HG03025 (cell line): ENCODE measurements at regions not wholly inside any gene's neighbourhood (a gene's known extent, or its start where the extent isn't known, plus 50 kb on each side); places are given as distances from the start of the nearest gene placed in this dataset.
A peak's percentile ranks its signal among the peaks of the same experiment; 100 is the strongest.

Experiments
- ATAC-seq: cut with Tn5 transposase; IDR thresholded peaks from one replicate; pipeline ENCODE4 v1.9.1; 2021; ENCODE audit warnings: mild to moderate bottlenecking, moderate library complexity; ENCODE audit not compliant: unreplicated experiment, low FRiP score

DNA sequence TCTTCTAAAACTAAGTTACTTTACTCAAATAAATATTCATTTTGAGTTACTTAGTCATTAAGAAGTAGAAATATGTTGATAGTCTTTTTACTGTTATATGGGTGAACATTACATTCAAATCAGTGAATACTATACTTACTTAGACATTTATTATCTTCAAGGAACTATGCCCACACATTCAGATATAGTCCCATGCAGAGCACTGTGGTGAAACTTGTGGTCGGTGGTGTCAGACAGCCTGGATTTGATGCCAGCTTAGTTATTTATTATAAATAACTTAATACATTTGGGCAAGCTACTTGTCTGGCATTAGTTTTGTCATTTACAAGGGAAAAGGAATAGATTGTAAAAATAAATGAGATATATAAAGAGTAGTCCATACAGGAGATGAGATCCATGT lies 149.5 kb downstream of the RAP2B start:
- no peak for ATAC-seq

DNA sequence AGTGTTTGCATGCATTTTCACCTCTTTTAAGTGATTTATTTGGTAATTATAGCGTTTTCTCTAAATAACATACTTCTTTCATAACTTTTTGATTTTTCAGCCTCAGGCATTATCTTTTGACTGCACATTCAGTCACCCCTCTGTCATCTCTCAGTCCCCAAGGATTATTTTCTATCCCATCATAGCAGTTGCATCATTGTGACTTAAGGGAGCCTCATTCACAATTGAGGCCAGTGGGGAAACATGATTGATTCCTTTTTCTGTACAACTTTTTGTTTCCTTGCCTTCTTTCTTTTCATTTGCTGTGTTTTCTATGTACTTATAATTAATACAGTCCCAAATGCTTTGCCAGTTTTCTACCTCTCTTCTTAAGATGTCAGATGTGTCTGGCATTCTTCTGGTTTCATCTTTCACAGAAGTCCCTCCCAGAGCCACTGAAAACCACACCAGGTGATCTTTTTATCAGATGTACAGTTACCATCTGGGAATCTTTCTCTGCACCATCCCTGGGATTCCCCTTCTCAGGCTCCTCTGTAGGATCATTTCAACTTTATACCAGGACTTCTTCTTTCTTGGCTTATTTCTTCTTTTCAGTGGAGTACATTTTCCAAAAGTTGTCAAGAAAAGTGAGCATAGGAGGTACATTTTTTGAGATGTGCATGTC lies 151.4 kb downstream of the RAP2B start:
- no peak for ATAC-seq

DNA sequence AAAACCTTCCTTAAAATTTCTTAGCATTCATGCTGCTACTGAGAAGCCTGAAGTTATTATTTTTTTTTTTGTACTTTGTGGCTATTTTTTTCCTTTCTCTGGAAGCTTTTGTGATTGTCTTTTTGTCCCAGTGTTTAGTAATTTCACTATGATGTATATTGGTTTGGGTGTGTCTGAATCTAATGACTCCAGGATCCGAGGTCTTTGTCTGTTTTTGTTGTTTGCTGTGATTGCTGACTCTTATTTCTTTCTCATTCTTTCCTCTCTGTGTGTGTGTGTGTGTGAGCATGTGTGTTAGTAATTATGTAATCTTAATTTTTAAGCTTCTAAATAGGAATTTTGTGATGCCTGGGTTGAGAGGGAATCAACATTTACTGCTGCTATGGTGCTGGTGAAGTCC lies 152.0 kb downstream of the RAP2B start:
- ATAC-seq = no peak

DNA sequence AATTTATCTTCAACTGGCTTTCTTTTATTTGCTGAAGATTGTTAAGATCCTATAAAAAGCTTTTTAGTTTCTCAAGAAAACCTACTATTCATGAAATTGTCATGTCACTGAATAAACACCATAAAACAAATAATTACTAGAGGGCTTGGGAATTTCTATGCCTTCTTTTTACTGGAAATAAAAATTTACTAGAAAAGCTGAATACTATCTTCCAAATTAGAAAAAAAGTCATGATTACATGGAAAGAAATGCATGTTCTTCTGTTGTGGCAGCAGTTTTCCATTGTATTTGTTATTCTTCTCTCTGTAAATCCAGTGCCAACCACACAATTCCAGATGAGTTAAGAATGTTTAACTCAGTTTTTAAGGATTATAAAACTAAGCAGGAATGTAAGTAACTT lies 153.8 kb downstream of the RAP2B start:
- no peak for ATAC-seq

DNA sequence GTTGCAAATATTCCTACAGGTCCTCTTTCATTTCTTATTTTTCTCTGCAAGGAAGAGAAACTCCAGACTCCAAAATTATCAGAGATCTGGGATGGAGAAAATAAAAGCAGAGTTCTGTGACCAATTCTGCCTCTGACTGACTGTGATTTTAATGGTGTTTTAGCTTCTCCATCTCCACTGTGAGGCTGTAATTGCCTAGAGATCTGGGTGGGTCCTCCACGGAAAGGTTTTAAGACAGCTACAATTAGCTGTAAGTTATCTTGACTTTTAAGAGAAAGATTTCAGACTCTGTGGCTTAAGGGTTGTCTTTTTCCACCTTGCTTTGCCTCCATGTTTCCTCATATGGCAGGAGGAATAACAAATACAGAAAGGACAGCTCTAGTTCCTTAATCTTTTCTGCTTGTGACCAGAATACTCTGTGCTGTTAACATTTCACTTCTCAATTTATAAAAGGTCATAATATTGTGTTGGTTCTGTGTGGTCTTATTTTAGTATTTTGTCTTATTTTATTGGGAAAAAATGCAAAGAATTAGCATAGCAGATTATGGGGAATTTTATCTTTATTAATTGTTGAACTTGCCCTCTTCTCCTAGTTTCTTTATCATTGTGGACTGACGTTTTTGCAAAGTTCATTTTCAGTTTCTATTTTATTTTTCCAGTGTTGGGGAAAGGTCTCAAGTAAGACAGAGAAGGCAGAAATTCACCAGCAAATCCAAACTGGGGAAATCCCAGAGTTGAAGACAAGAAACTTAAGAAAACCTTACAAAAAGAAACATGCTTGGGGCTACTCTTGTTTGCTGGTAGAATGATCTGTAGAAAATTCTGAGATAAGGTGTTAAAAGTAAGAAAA lies 157.9 kb downstream of the RAP2B start:
- ATAC-seq = no peak

DNA sequence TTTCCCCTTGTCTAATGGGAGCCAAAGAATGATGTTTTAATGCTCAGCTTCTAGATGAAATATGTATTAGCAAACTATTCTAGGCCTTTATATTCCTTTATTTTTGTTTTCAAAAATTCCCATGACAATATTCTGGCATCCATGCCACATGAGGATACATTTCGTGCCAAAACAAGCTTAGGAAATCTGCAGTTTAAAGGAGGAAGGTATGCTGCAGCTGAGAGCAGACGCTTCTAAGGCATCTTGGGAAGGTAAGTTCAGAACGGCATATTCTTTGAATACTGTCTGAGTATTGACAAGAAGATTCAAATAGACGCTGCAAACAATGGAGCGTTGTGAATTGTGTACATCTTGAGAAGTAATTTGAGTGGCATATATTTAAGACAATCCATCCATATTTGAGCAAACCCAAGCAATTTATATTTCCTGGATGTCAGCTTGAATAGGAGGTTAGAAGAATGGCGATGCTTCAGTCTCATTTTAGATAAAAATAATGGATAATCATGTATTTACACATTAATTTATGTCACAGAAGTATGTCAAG lies 158.6 kb downstream of the RAP2B start:
- ATAC-seq = no peak

DNA sequence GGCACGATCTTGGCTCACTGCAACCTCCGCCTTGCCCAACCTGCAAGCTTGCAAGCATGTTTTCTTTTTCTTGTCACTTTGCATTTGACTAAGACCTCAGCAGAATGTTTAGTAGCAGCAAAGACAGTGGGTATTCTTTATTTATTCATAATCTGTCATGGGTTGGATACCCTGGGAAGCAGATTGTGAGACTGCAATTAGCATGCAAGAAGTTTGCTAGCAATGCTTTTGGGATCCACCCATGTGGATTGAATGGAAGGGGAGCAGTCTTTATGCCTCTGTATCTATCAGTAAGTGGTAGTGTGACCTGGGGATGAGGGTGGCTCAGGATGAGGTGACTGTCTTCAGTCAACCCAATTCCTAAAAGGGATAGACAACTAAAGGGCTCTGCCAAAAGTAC lies 166.7 kb downstream of the RAP2B start:
- ATAC-seq = no peak

DNA sequence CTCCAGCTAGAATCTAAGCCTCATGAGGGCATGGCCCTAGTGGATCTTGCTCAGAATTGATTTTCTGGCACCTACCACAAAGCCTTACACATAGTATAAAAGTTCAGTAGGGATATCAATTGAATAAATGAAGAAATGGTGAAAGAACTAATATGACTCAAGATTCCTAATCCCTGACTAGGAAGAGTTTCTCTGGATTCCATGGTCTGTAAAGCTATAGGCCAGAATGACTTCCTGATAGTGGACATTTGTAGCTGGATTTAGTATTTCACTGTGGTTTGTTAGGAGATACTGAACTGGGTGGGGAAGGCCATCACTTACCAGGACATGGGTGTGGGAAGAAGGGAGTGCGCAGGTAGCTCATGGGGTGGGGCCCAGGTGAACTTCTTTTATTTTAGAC lies 168.9 kb downstream of the RAP2B start:
- no peak for ATAC-seq

DNA sequence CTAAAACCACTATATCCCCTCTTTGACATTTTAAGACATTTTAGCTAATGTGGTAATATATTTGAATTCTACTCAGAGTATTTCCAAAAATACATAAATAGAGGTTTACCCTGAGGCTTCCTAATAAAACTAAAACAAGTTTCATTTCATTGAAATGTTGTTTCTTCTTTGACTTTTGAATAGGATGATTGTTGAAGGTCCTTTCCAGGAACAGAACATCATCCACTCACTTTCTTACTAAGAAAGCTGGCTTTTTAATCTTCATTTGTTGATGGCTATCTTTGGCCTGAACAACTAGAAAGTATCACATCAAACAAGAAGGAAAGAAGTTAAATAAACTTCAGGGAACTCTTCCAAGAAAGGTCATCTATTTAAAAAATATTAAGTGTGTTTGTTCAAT lies 169.7 kb downstream of the RAP2B start:
- ATAC-seq = no peak

DNA sequence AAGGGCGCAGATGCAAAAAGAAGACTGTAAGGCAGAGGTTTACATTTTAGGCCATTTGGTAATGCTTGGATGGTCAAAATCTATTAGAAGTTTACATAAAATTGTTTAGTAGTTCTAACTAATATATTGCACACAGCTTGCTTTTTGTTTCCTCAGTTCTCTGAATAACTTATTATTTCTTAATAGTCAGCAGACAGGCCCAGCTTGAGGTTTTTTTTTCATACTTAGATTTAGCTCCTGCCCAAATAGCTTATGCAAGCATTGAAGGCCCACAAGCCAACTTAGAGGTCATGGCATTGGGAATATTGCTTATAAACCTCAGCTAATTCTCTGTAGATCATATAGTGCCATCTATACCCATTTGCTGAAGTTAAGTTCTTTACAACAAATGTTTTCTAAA lies 172.5 kb downstream of the RAP2B start:
- no peak for ATAC-seq

DNA sequence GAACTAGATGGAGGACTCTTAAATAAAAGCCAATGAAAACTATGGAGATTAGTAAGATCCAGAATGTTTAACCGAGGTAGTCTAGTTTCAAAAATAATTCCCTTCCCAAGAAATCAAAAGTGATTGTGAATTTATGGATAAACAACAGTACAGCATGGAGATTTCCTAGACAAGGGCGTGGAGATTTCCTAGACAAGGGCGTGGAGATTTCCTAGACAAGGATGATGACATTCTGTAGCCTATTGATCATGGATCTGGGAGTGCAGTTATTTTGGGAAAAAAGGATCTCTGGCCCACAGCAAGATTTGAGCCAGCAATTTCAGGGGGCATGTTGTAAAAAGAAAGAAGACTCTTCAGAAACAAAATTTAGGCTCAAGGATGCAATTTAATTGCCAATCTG lies 175.3 kb downstream of the RAP2B start:
- ATAC-seq = no peak

DNA sequence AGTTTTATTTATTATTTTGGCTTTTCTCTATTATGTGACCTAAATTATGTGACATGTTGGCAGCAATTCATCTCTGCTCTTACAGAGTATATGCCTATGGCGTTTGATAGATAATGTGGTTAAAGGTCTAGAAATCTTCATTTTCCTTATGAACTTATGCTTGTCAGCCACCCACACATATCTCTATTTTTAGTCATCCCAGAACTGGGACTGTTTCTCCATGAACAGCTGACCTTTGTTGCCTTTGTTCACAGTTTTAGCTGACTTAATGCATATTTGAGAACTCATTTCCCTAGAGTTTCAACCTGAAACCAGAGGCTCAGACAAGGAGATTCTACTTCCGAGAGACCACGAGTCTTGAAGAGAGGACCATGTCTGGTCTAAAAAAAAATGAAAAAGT lies 176.5 kb downstream of the RAP2B start:
- ATAC-seq = no peak

DNA sequence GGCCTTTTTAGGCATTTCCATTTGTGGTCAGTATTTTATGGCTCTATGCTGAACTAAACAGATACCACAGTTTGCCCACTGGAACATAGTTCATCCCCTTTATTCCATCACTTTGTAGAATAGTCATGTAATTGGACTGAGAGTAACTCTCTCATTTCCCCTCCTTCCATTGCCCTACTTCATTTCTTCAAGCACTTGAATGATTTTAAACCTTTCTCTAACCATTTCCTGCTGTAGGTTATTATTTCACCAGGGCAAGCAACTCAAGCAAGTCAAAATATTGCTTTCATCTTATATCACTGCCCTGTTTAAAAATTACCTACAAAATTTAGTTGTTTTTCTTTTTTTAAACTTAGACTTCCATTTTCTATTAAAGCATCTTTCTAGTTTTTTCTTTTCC lies 177.0 kb downstream of the RAP2B start:
- ATAC-seq = no peak

DNA sequence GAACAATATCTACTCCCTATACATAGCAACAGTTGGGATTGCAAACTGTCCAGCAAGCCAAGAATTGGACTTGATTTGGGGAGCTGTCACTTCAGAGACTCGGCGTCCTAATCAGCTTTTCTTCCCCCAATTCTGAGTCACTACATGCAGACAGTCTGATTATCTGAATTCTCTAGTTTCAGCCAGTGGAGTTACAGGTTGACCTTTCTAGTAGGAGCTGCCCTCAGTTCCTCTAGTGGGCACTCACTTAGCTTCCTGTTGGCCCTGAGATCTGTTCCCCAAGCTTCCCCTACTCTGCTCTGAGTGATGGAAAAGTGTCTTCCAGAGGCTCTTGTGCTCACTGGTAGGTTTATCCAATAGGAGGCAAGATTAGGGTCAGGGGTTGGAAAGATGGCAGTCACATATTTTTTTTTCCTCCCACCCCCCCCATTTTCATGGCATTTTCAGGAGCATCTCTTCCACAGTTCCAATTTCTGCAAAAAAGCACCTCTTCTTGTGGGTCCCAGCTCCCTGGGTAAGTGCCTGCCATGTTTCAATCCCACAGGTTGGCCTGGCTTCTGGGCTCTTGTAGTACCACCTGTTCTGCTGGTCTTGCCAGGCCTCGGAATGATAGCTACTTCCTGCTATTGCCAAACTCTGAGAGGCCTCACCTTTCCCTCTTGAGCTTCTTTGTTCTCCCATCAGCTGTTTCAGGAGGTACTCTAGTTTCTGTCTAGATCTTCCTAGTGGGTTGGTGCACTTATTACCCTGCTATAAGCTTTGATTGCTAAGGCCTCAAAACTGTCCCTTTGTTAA lies 182.2 kb downstream of the RAP2B start:
- ATAC-seq = no peak

DNA sequence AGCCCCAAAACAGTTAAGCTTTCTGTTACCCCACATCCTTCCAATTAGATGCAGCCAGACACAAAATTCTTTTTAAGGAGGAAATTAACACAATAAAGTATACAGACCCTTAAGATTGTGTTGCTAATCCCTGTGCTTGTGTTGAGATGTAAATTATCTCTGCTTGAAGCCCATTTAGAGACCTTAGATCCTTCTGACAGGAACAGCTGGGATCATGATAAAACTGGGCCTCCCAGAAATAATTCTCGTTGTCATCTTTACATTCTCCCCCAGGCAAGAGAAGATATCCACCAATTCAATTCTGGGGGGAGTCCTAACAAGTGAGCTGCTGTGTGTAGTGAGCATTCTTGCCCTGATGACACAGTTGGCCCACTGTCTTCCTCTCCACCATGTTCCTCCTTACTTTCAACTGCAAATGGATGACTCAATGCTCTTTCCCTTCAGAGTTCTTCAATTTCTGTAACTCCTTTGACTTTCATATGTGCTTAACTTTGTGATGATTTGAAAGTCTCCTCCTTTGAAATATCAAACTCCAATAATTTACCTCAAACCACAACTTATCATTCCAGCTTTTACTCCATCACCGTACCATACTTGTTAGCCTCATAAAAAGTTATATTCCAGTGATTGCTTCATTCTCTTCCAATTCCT lies 186.6 kb downstream of the RAP2B start:
- ATAC-seq = no peak

DNA sequence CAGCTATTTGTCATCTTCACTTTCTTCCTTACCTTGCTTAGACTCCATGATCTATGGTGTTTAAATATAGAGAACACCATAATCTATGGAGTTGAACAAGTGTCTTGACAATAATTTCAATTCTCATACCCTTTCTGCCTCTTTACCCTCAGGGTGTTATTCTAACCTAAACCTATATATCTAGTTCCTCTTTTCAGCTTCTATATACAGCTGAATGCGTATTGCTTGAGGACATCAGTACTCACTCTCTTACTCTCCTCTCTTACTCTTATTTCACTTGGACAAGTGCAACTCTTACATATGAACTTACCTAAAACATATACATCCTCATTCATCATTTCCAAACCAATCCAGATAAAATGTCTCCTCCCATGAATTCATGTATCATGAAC lies 187.1 kb downstream of the RAP2B start:
- peak; percentile 90 for ATAC-seq

DNA sequence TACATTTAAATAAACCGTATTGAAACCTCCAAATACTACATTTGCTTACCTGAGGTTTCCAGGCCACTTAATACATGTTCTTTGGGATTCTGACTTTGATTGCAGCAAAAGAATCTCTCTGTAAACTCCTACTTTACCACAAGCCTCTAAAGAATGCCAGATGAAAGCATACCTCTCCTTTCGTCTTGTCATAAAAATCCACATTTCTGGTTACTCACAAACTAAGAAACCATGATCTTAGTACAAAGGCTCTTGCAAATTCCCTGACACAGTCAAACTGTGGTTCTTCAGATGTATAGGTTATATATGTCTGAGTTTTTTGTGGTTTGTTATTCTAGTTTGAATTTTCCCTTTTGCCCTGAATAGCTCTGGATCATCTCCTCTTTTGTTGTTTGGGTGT lies 188.4 kb downstream of the RAP2B start:
- ATAC-seq = no peak

DNA sequence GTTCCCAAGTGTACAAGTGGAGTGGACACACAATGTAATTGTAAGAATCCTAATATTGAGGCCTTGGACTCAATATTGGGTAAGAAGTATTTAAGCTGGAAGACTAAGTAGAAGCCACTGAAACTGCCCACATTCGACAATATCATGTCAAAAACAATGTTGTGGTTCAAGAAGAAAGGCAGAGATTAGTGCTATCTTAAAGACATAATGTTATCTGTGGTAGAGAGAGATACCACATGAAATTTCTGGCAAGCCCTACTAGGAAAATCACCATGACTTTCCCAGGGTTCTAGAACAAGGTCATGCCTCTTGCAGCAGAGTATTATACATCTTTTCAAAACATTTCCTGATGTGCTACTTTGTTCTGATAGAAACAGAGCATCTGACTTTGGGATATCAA lies 192.6 kb downstream of the RAP2B start:
- no peak for ATAC-seq

DNA sequence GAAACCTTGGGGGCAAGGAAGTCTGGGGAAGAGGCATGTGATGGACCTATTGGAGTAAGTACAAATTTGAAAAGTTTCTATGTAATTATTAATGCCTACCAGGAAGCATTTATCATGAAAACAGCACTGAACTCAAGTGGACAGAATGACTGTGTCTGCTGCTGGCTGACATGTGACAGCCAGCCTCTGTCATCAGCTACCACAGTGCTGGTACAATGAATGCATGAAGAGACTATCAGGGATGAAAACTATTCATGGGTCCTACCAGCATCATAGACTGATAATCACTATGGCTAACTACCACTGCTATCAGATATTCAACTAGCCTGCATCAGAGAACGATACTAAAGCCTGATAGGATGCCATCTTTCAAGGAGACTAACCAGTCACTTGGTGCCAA lies 193.5 kb downstream of the RAP2B start:
- ATAC-seq = no peak

DNA sequence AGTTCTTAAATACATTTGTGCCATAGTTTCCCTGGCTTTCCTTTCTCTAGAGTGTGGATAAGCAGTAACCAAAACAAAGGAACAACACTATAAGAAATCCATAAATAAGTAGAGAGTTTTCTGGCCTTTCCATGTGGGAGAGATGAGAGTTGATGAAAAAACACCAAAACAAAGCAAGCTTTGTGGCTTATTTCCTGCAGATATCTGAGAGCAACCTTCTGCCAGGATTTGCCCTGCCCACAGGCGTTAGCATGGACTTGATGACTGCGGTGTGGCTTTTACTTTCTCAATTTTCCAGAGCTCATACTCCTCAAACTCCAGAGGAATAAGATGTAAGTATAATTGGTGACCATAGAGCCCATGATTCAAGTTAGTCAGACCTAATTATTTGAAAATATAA lies 194.9 kb downstream of the RAP2B start:
- no peak for ATAC-seq

DNA sequence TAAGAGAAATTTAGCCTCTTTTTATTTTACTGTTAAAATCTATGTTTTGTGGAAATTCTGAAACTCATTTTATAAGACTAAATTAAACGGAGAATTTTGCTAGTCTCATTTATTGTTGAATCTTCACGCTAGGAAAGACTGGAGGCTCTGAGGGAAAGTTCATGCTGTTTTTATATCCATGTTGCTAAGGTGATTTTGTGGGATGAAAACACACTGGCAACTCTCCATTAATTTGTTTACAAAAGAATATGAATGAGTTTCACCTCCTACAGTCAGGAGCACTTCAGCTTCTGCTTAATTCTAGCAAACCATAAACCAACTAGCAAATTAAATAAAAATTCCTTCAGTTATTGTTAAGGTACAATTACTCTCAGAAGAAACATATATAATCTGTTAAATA lies 195.4 kb downstream of the RAP2B start:
- no peak for ATAC-seq
